ENCODE measurements at regions not wholly inside any gene's neighbourhood (a gene's known extent, or its start where the extent isn't known, plus 50 kb on each side); places are given as distances from the start of the nearest gene placed in this dataset.

DNA sequence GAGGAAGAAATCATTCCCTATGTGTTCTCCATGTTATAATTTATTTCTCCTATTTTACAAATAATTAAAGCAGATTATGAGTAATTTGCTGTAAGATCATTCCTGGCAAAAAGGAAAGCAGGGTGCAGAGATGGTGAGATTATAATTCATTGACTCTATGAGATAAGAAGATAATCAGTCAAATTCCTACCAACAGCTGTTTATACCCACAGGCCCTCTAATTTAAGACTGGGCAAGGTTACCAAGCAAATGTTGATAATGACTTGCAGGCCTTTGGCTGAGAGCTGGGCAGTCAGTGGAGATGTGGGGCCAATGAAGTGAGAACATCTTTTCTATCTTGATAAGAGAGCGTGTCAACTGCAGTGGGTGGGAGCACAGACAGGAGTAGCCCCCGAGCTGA is 222.7 kb downstream of the ICE1 start:
- H3K36me3 ChIP-seq (ENCODE audit: control insufficient read depth in 2 of 2, extremely low read depth in 1 of 2, insufficient read depth in 2 of 2, low read length in 2 of 2): no peaks in the 10 kb centered on the region
- H3K27me3 ChIP-seq (ENCODE audit: control insufficient read depth, extremely low read depth, insufficient read depth, low read length): no peaks in the 10 kb centered on the region
- dilution Hi-C loops (cut with MboI; ENCODE audit: extremely low pct_ligation_motif_present, low sequenced_read_pairs): no loop called here
- FAIRE-seq: no peak
- H3K79me2 ChIP-seq (ENCODE audit: control insufficient read depth, insufficient read depth, low read length): no peaks in the 10 kb centered on the region
- peaks cover 3% of the 10 kb centered on the region for H3K9me3 ChIP-seq (ENCODE audit: control insufficient read depth, low read depth, low read length)
- no peaks in the 10 kb centered on the region for H3K4me1 ChIP-seq (ENCODE audit: control insufficient read depth, extremely low read depth, insufficient read depth, low read length)
- H3K4me3 ChIP-seq (ENCODE audit: control insufficient read depth in 2 of 3, extremely low read depth in 1 of 3, insufficient read depth in 2 of 3, low read depth in 1 of 3, low read length in 3 of 3): no peak overlapping the region
- H3K4me2 ChIP-seq (ENCODE audit: control insufficient read depth, extremely low read depth, insufficient read depth, low read depth, low read length): no peak overlapping the region
- H2AFZ ChIP-seq (ENCODE audit: control insufficient read depth, low read length): no peak overlapping the region
- TF ChIP-seq EZH2 (IDR thresholded peaks at IDR 0.05; ENCODE audit: low read length) (no peak), CTCF (optimal IDR thresholded peaks at IDR 0.05 in 1 of 3, IDR thresholded peaks at IDR 0.05 in 1 of 3, conservative IDR thresholded peaks at IDR 0.05 in 1 of 3; ENCODE audit: extremely low read depth in 1 of 3, insufficient read depth in 2 of 3, low read length in 3 of 3) (no peak)
- no peaks in the 10 kb centered on the region for H4K20me1 ChIP-seq (ENCODE audit: control insufficient read depth, extremely low read depth, insufficient read depth, low read length)
- no peak overlapping the region for H3K27ac ChIP-seq (ENCODE audit: control insufficient read depth, insufficient read depth, low read length)
- H3K9me1 ChIP-seq (ENCODE audit: control insufficient read depth, extremely low read depth, insufficient read depth, low read length): no peaks in the 10 kb centered on the region
- no peak overlapping the region for H3K9ac ChIP-seq (ENCODE audit: control insufficient read depth, extremely low read depth, insufficient read depth, low read length)
- DNase-seq (ENCODE audit: low read depth, low spot score): no peak

DNA sequence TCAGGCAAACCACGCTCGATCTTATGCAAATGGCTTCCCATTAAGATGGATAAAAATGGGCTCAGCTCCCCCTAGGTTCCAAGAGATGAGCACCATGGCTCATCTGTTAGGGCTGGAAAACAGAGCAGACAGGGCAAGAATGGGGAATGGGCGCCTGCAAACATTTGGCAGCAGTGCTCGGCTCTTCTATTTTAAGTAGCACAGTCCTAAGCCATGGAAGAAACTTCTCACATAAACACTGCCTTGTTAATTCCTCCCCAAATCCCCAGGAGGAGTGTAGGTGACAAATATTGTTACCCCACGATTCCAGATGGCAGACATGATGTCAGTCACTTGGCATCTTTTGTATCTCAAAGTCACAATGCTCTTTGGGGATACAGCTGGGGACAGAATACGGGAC is 221.8 kb downstream of the ICE1 start:
- FAIRE-seq: no peak
- Histone ChIP-seq H3K9me1 (ENCODE audit: control insufficient read depth, extremely low read depth, insufficient read depth, low read length) (no peaks in the 10 kb centered on the region), H3K9ac (ENCODE audit: control insufficient read depth, extremely low read depth, insufficient read depth, low read length) (no peak overlapping the region), H3K4me2 (ENCODE audit: control insufficient read depth, extremely low read depth, insufficient read depth, low read depth, low read length) (no peak overlapping the region), H3K27ac (ENCODE audit: control insufficient read depth, insufficient read depth, low read length) (no peak overlapping the region), H2AFZ (ENCODE audit: control insufficient read depth, low read length) (no peak overlapping the region), H4K20me1 (ENCODE audit: control insufficient read depth, extremely low read depth, insufficient read depth, low read length) (no peaks in the 10 kb centered on the region), H3K36me3 (ENCODE audit: control insufficient read depth in 2 of 2, extremely low read depth in 1 of 2, insufficient read depth in 2 of 2, low read length in 2 of 2) (no peaks in the 10 kb centered on the region), H3K79me2 (ENCODE audit: control insufficient read depth, insufficient read depth, low read length) (no peaks in the 10 kb centered on the region), H3K4me1 (ENCODE audit: control insufficient read depth, extremely low read depth, insufficient read depth, low read length) (no peaks in the 10 kb centered on the region), H3K4me3 (ENCODE audit: control insufficient read depth in 2 of 3, extremely low read depth in 1 of 3, insufficient read depth in 2 of 3, low read depth in 1 of 3, low read length in 3 of 3) (no peak overlapping the region), H3K9me3 (ENCODE audit: control insufficient read depth, low read depth, low read length) (peaks cover 3% of the 10 kb centered on the region), H3K27me3 (ENCODE audit: control insufficient read depth, extremely low read depth, insufficient read depth, low read length) (no peaks in the 10 kb centered on the region)
- dilution Hi-C loops (cut with MboI; ENCODE audit: extremely low pct_ligation_motif_present, low sequenced_read_pairs): no loop called here
- no peak for DNase-seq (ENCODE audit: low read depth, low spot score)
- no peak for TF ChIP-seq EZH2 (IDR thresholded peaks at IDR 0.05; ENCODE audit: low read length)
- TF ChIP-seq CTCF (optimal IDR thresholded peaks at IDR 0.05 in 1 of 3, IDR thresholded peaks at IDR 0.05 in 1 of 3, conservative IDR thresholded peaks at IDR 0.05 in 1 of 3; ENCODE audit: extremely low read depth in 1 of 3, insufficient read depth in 2 of 3, low read length in 3 of 3): no peak

All from keratinocyte (primary cell).